ENCODE measurements at regions not wholly inside any gene's neighbourhood (a gene's known extent, or its start where the extent isn't known, plus 50 kb on each side); places are given as distances from the start of the nearest gene placed in this dataset.

DNA sequence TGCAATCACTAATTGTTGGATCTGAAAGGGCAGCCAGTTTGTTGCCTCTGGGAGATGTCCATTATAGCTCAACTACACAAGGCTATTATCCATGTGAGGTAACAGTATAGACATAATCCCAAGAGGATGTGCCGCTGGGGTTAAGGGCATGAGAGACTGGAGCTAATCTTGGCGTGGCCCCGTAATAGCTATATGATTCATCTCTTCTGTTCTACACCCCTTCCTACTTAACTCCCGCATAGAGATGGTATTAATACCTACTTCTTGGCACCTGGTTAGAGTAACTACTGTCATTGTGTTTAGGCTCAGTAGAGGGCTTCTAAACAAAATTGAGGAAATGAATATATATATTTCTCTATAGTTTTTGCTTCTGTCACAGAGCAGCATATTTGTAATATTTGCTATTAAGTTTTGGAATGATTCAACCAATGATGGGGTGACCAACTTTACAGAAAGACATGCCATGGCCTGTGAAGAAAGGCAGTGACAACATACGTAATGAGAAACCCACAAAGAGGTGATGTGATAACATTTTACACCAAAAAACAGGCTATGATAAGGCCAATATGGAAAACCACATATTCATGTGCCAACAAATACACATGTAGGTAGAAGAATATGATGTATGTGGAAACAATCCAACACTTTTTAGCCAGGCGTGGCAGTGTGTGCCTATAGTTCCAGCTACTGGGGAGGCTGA, 76.8 kb upstream of the DPH6 start:
- H3K56ac ChIP-seq (ENCODE audit: insufficient read length, low read depth, low read length) = no peak overlapping the region
- H3K4me2 ChIP-seq (ENCODE audit: insufficient read depth, insufficient read length, low read length) = no peak overlapping the region
- H2BK15ac ChIP-seq (ENCODE audit: low read depth, low read length) = no peak overlapping the region
- peaks cover 8% of the 10 kb centered on the region in 2 experiments for H3K4me1 Mint-ChIP-seq
- H3K27me3 ChIP-seq (ENCODE audit: insufficient read depth, low read length) = no peaks in the 10 kb centered on the region
- H4K8ac ChIP-seq (replicated peaks; ENCODE audit: insufficient read length, low read depth, low read length) = no peak overlapping the region
- H2BK120ac ChIP-seq (ENCODE audit: low read depth, low read length, poor library complexity, severe bottlenecking) = no peak overlapping the region
- no CpG with 5 or more reads among the region's 6 CpGs for WGBS (ENCODE audit: extremely low coverage, insufficient read length, low lambda C conversion rate)
- no peak overlapping the region for H3T11ph ChIP-seq (ENCODE audit: low read length)
- peaks cover 0 to 3% of the 10 kb centered on the region in 2 experiments; a peak in 2 of 5 replicates for H3K9me3 Mint-ChIP-seq
- no peaks in the 10 kb centered on the region for H3K27me3 Mint-ChIP-seq (ENCODE audit: low read depth)
- H3K4me1 ChIP-seq (ENCODE audit: insufficient read depth, low read length) = no peaks in the 10 kb centered on the region
- no peaks in the 10 kb centered on the region for H3K79me2 ChIP-seq (ENCODE audit: insufficient read depth, low read length)
- no peak overlapping the region for H4K5ac ChIP-seq (ENCODE audit: insufficient read length, low read depth, low read length)
- H3K27ac ChIP-seq (ENCODE audit: insufficient read length, low read depth, low read length) = no peak overlapping the region
- no peak overlapping the region for H3K18ac ChIP-seq (ENCODE audit: insufficient read length, low read depth, low read length)
- H3K4me3 Mint-ChIP-seq = no peak overlapping the region
- H3K14ac ChIP-seq (ENCODE audit: insufficient read depth, low read length) = no peak overlapping the region
- DNase-seq = no peak
- H3K4ac ChIP-seq (ENCODE audit: low read depth, low read length) = no peak overlapping the region
- H3K23ac ChIP-seq (ENCODE audit: insufficient read length, low read depth, low read length) = no peak overlapping the region
- H3K27ac Mint-ChIP-seq = no peak overlapping the region; a peak in 1 of 7 replicates
- no peaks in the 10 kb centered on the region for H3K79me1 ChIP-seq (ENCODE audit: insufficient read depth, low read depth, low read length, poor library complexity, severe bottlenecking)
- no peak overlapping the region for H2BK12ac ChIP-seq (ENCODE audit: insufficient read length, low read depth, low read length)
- no peak overlapping the region for H4K91ac ChIP-seq (ENCODE audit: insufficient read length, low read depth, low read length)
- TF ChIP-seq, protein P1, sequence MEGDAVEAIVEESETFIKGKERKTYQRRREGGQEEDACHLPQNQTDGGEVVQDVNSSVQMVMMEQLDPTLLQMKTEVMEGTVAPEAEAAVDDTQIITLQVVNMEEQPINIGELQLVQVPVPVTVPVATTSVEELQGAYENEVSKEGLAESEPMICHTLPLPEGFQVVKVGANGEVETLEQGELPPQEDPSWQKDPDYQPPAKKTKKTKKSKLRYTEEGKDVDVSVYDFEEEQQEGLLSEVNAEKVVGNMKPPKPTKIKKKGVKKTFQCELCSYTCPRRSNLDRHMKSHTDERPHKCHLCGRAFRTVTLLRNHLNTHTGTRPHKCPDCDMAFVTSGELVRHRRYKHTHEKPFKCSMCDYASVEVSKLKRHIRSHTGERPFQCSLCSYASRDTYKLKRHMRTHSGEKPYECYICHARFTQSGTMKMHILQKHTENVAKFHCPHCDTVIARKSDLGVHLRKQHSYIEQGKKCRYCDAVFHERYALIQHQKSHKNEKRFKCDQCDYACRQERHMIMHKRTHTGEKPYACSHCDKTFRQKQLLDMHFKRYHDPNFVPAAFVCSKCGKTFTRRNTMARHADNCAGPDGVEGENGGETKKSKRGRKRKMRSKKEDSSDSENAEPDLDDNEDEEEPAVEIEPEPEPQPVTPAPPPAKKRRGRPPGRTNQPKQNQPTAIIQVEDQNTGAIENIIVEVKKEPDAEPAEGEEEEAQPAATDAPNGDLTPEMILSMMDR (conservative IDR thresholded peaks at IDR 0.05) = no peak
- no peak overlapping the region for H2BK5ac ChIP-seq (ENCODE audit: insufficient read length, low read length)
- H2AK5ac ChIP-seq (ENCODE audit: insufficient read length, low read length) = no peak overlapping the region
- H2BK20ac ChIP-seq (ENCODE audit: low read depth, low read length, poor library complexity, severe bottlenecking) = no peak overlapping the region
- no peaks in the 10 kb centered on the region for H4K20me1 ChIP-seq (ENCODE audit: control insufficient read depth, insufficient read depth, insufficient read length)
- H2AFZ ChIP-seq (ENCODE audit: low read length) = no peak overlapping the region
- no peak overlapping the region for H3K9ac ChIP-seq (ENCODE audit: extremely low read depth, insufficient read length, low read length)
- H3K36me3 Mint-ChIP-seq (ENCODE audit: insufficient read depth in 1 of 3, low read depth in 3 of 3) = peaks cover 0 to 4% (median 0%) of the 10 kb centered on the region in 3 experiments; a peak in 2 of 7 replicates
- no peaks in the 10 kb centered on the region for H3K23me2 ChIP-seq (ENCODE audit: insufficient read length, low read depth, low read length, poor library complexity, severe bottlenecking)
- H3K9me3 ChIP-seq (ENCODE audit: control insufficient read depth, low read depth, low read length) = no peaks in the 10 kb centered on the region

Measured in H9 (cell line).